GM18867 (cell line): ENCODE measurements at regions not wholly inside any gene's neighbourhood (a gene's known extent, or its start where the extent isn't known, plus 50 kb on each side); places are given as distances from the start of the nearest gene placed in this dataset.

ENCODE experiments used
- ATAC-seq: cut with Tn5 transposase; IDR thresholded peaks from one replicate; pipeline ENCODE4 v1.9.1; 2021; ENCODE audit warnings: mild to moderate bottlenecking, moderate library complexity; ENCODE audit not compliant: unreplicated experiment

- ATAC-seq = no peak
Observed at GRCh38 chr1:103171041-103171590, 62.8 kb upstream of the COL11A1 start.

- ATAC-seq = no peak
Observed at GRCh38 chr1:103170609-103171008, 62.3 kb upstream of the COL11A1 start.

DNA sequence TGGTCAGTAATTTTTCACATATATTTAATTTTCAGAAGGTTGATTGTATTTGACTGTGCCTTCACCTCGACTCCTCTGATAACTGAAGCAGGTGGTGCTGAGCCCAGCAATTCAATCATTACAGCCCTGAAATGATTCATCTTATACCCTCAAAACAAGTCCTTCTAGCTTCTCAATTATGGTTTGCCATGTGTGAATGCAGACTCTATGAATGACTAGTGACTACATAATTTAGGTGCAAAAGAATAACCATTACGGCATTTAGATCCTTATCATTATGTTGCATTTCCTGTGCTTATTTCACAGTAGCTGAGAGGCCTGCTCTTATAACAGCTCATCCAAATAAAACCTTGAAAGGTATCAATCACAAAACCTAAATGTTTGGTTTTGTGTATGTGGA, 54.0 kb upstream of the COL11A1 start:
- ATAC-seq = no peak

DNA sequence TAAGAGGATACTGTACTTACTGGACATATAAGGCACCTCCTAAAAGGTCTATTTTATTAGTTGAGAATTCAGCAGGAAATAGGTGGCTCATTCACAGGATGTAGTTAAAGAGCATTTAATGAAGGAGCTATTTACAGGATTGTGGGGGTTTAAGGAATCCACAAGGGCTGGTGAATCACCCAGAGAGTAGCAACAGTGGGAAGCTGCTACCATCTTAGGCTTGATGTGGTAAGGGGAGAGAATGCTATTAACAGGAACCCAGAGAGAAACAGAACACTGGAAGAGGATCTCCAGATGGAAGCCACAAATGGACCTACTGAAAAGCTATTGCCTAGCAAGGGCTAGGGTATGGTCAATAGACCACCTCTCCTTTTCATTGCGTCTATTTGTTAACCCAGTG, 52.0 kb upstream of the COL11A1 start:
- ATAC-seq = no peak
